Stimulated activated CD4-positive, alpha-beta T cell treated with anti-CD3 and anti-CD28 coated beads, Interleukin-4, amount 100 ng/mL, for 24 hours (primary cell): ENCODE measurements at regions not wholly inside any gene's neighbourhood (a gene's known extent, or its start where the extent isn't known, plus 50 kb on each side); places are given as distances from the start of the nearest gene placed in this dataset.
"Not testable (repeated sequence)": the region's sequence is repeated elsewhere in the genome, so short reads cannot be mapped to it uniquely, and the experiment has no call there.

Source experiments
- DNase-seq: peaks from one replicate; pipeline ENCODE4 v3.0.0-alpha.2; 2020

GRCh38 chr2:105490204-105490603, 91.4 kb upstream of the FHL2 start:
- DNase-seq = no peak

GRCh38 chr2:105489168-105489878, 90.5 kb upstream of the FHL2 start:
- DNase-seq = no peak

- no peak for DNase-seq
Measured at GRCh38 chr2:105488285-105488684, 89.4 kb upstream of the FHL2 start.

GRCh38 chr2:105487142-105488069, 88.6 kb upstream of the FHL2 start:
- no peak for DNase-seq

- DNase-seq = no peak
Measured at GRCh38 chr2:105486762-105487141, 87.9 kb upstream of the FHL2 start.

GRCh38 chr2:105478670-105479069, 79.8 kb upstream of the FHL2 start:
- no peak for DNase-seq

GRCh38 chr2:105477050-105477620, 78.3 kb upstream of the FHL2 start:
- not testable (repeated sequence) for DNase-seq

- DNase-seq = no peak
Measured at GRCh38 chr2:105473011-105473410, 74.2 kb upstream of the FHL2 start.

GRCh38 chr2:105470979-105471378, 72.1 kb upstream of the FHL2 start:
- no peak for DNase-seq

GRCh38 chr2:105469781-105470180, 70.9 kb upstream of the FHL2 start:
- no peak for DNase-seq

GRCh38 chr2:105468582-105469042, 69.8 kb upstream of the FHL2 start:
- DNase-seq = no peak

- DNase-seq = no peak
Measured at GRCh38 chr2:105464325-105464724, 65.5 kb upstream of the FHL2 start.

GRCh38 chr2:105460048-105460732, 61.3 kb upstream of the FHL2 start:
- DNase-seq = no peak

GRCh38 chr2:105458076-105458475, 59.2 kb upstream of the FHL2 start:
- no peak for DNase-seq

- DNase-seq = no peak
Measured at GRCh38 chr2:105455488-105456003, 56.7 kb upstream of the FHL2 start.

GRCh38 chr2:105454801-105455485, 56.1 kb upstream of the FHL2 start:
- no peak for DNase-seq

GRCh38 chr2:105451571-105452166, 52.8 kb upstream of the FHL2 start:
- DNase-seq = no peak

GRCh38 chr2:105450471-105450870, 51.6 kb upstream of the FHL2 start:
- DNase-seq = no peak

GRCh38 chr2:105449076-105449475, 50.2 kb upstream of the FHL2 start:
- no peak for DNase-seq
